SK-N-SH (cell line): ENCODE measurements at regions not wholly inside any gene's neighbourhood (a gene's known extent, or its start where the extent isn't known, plus 50 kb on each side); places are given as distances from the start of the nearest gene placed in this dataset.

Source experiments
- CTCF ChIP-seq: fragments of 200-600 bp; sonication (generic); IDR thresholded peaks from 2 replicates; pipeline ENCODE4 v1.6.1; 2017; ENCODE audit warnings: antibody characterized with exemption, mild to moderate bottlenecking, moderate library complexity
- REST ChIP-seq: IDR thresholded peaks from 2 replicates; pipeline ENCODE4 v1.6.1; 2012; ENCODE audit warnings: mild to moderate bottlenecking, low read depth, low read length, moderate library complexity
- TF ChIP-seq, protein P1 (sequence below): IDR thresholded peaks from 2 replicates; pipeline ENCODE4; 2012

DNA sequence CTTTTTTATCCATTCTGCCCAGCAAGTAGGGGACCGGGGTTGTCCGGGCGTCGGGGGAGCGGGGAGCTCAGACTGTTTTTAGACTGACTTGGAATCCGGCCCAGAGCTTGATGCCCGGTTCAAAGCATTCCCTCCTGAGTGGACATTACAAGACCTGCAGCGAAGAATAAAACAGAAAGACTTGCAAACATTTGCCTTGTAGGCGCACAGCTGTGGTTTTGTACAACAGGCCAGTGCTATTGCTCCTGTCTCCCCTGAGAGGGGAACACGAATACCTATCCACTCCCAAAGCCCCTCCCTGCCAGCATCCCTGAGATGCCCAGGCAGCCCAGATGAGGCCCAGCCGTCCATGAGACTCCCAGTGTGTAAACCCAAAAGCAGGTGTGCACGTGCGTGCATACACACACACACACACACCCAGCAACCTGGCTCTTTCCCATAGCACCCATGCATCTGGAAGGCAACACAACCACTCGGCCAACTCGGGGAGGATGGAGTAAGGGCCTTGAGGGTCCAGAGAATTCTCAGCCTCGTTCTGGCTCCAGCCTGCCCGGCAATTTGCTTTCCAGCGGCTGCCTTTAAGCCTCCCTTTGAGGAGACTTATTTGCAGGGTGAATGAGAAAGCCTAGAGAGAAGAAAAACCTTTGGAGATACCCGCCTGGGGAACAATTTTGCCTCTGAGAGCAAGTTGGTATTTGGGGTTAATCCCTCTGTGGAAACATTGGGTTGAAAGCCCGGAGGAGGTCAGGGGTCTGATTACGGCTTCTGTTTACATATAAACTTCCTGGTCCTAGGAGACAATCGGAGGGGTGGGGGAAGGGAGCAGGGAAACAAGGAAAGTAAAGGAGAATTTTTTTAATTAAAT lies 161.0 kb upstream of the HES1 start:
- TF ChIP-seq CTCF, result no peak
- no peak for TF ChIP-seq REST
- TF ChIP-seq, protein P1, sequence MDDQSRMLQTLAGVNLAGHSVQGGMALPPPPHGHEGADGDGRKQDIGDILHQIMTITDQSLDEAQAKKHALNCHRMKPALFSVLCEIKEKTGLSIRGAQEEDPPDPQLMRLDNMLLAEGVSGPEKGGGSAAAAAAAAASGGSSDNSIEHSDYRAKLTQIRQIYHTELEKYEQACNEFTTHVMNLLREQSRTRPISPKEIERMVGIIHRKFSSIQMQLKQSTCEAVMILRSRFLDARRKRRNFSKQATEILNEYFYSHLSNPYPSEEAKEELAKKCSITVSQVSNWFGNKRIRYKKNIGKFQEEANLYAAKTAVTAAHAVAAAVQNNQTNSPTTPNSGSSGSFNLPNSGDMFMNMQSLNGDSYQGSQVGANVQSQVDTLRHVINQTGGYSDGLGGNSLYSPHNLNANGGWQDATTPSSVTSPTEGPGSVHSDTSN, result no peak
